ENCODE measurements at regions not wholly inside any gene's neighbourhood (a gene's known extent, or its start where the extent isn't known, plus 50 kb on each side); places are given as distances from the start of the nearest gene placed in this dataset.

GRCh38 chr12:30519535-30519934 lies 176.1 kb downstream of the IPO8 start:
- Histone ChIP-seq H3K4me2 (replicated peaks; ENCODE audit: low read depth, low read length, poor library complexity, severe bottlenecking) (no peak overlapping the region), H3K4me1 (ENCODE audit: control insufficient read depth in 2 of 2, insufficient read depth in 2 of 2, low read length in 2 of 2) (no peaks in the 10 kb centered on the region), H3K27ac (ENCODE audit: low read length in 2 of 2) (no peak overlapping the region), H3K4me3 (ENCODE audit: control extremely low read depth in 1 of 5, extremely low read depth in 1 of 5, insufficient read depth in 1 of 5, low read depth in 2 of 5, low read length in 4 of 5) (no peak overlapping the region), H3K36me3 (replicated peaks in 1 of 2; ENCODE audit: control extremely low read depth in 1 of 2, control insufficient read depth in 1 of 2, extremely low read depth in 1 of 2, insufficient read depth in 2 of 2, low read length in 1 of 2) (no peaks in the 10 kb centered on the region), H2AFZ (ENCODE audit: insufficient read depth, low read depth, low read length, poor library complexity, severe bottlenecking) (no peak overlapping the region), H3K9ac (ENCODE audit: low read length) (no peak overlapping the region), H3K79me2 (ENCODE audit: control insufficient read depth, insufficient read depth, low read length) (no peaks in the 10 kb centered on the region), H4K20me1 (ENCODE audit: control insufficient read depth, insufficient read depth, low read length, poor library complexity, severe bottlenecking) (no peaks in the 10 kb centered on the region), H3K9me3 (ENCODE audit: control extremely low read depth in 1 of 3, control insufficient read depth in 2 of 3, insufficient read depth in 1 of 3, low read length in 2 of 3) (no peaks in the 10 kb centered on the region), H3K27me3 (replicated peaks in 1 of 4; ENCODE audit: control extremely low read depth in 1 of 4, control insufficient read depth in 3 of 4, insufficient read depth in 4 of 4, low read length in 3 of 4) (no peaks in the 10 kb centered on the region)
- CTCF ChIA-PET: no interaction called here
- WGBS (ENCODE audit: insufficient coverage): 91% methylated on average over 4 of the region's 6 CpGs
- H3K9me3 Mint-ChIP-seq (ENCODE audit: insufficient read depth): peaks cover 2% of the 10 kb centered on the region
- no peak overlapping the region for H3K27ac Mint-ChIP-seq
- intact Hi-C loops (cut with micrococcal nuclease): no loop called here
- H3K4me3 Mint-ChIP-seq: no peak overlapping the region
- H3K4me1 Mint-ChIP-seq: no peaks in the 10 kb centered on the region
- no peak for TF ChIP-seq EZH2 (IDR thresholded peaks at IDR 0.05; ENCODE audit: borderline replicate concordance, insufficient read depth, low read depth, low read length, poor library complexity, severe bottlenecking)
- TF ChIP-seq CTCF (IDR thresholded peaks at IDR 0.05): no peak
- DNase-seq: no peak
- no peak for ATAC-seq (ENCODE audit: low read depth)
- POLR2A ChIA-PET: no interaction called here
- H3K27me3 Mint-ChIP-seq: no peaks in the 10 kb centered on the region

- WGBS (ENCODE audit: insufficient coverage): no CpG with 5 or more reads among the region's 1 CpG
- POLR2A ChIA-PET: no interaction called here
Measured at GRCh38 chr12:30517320-30517719, 178.3 kb downstream of the IPO8 start.

More at GRCh38 chr12:30517320-30517719, 178.3 kb downstream of the IPO8 start:
- no peaks in the 10 kb centered on the region for H3K36me3 ChIP-seq (replicated peaks in 1 of 2; ENCODE audit: control extremely low read depth in 1 of 2, control insufficient read depth in 1 of 2, extremely low read depth in 1 of 2, insufficient read depth in 2 of 2, low read length in 1 of 2)
- H4K20me1 ChIP-seq (ENCODE audit: control insufficient read depth, insufficient read depth, low read length, poor library complexity, severe bottlenecking): no peaks in the 10 kb centered on the region
- H2AFZ ChIP-seq (ENCODE audit: insufficient read depth, low read depth, low read length, poor library complexity, severe bottlenecking): no peak overlapping the region
- H3K27me3 Mint-ChIP-seq: no peaks in the 10 kb centered on the region
- peaks cover 2% of the 10 kb centered on the region for H3K9me3 Mint-ChIP-seq (ENCODE audit: insufficient read depth)
- no peak overlapping the region for H3K27ac ChIP-seq (ENCODE audit: low read length in 2 of 2)
- no peak overlapping the region for H3K27ac Mint-ChIP-seq
- no peaks in the 10 kb centered on the region for H3K79me2 ChIP-seq (ENCODE audit: control insufficient read depth, insufficient read depth, low read length)
- no peak overlapping the region for H3K4me3 Mint-ChIP-seq
- H3K9ac ChIP-seq (ENCODE audit: low read length): no peak overlapping the region
- intact Hi-C loops (cut with micrococcal nuclease): no loop called here
- H3K4me1 Mint-ChIP-seq: no peaks in the 10 kb centered on the region
- no peak overlapping the region for H3K4me3 ChIP-seq (ENCODE audit: control extremely low read depth in 1 of 5, extremely low read depth in 1 of 5, insufficient read depth in 1 of 5, low read depth in 2 of 5, low read length in 4 of 5)
- DNase-seq: no peak
- H3K27me3 ChIP-seq (replicated peaks in 1 of 4; ENCODE audit: control extremely low read depth in 1 of 4, control insufficient read depth in 3 of 4, insufficient read depth in 4 of 4, low read length in 3 of 4): no peaks in the 10 kb centered on the region
- no peaks in the 10 kb centered on the region for H3K4me1 ChIP-seq (ENCODE audit: control insufficient read depth in 2 of 2, insufficient read depth in 2 of 2, low read length in 2 of 2)
- TF ChIP-seq EZH2 (IDR thresholded peaks at IDR 0.05; ENCODE audit: borderline replicate concordance, insufficient read depth, low read depth, low read length, poor library complexity, severe bottlenecking) (no peak), CTCF (IDR thresholded peaks at IDR 0.05) (no peak)
- ATAC-seq (ENCODE audit: low read depth): no peak
- CTCF ChIA-PET: no interaction called here
- no peaks in the 10 kb centered on the region for H3K9me3 ChIP-seq (ENCODE audit: control extremely low read depth in 1 of 3, control insufficient read depth in 2 of 3, insufficient read depth in 1 of 3, low read length in 2 of 3)
- H3K4me2 ChIP-seq (replicated peaks; ENCODE audit: low read depth, low read length, poor library complexity, severe bottlenecking): no peak overlapping the region
